Endothelial cell of umbilical vein (primary cell): ENCODE measurements at regions not wholly inside any gene's neighbourhood (a gene's known extent, or its start where the extent isn't known, plus 50 kb on each side); places are given as distances from the start of the nearest gene placed in this dataset.
"Not testable (repeated sequence)": the region's sequence is repeated elsewhere in the genome, so short reads cannot be mapped to it uniquely, and the experiment has no call there.

Experiments used
- BruUV-seq: library from RNA; stranded (reverse); fragments of 400-500 nt; replicated peaks from 2 replicates; lab custom pipeline; 2021; lab: Mats Ljungman, UMichigan
- CTCF ChIA-PET: fragments of 300-600, 350-600 bp; sonication (Branson Sonifier 250); formaldehyde crosslinking; loops from one replicate; lab custom pipeline; 2021; ENCODE audit warnings: antibody characterized with exemption, inconsistent platforms; lab: Charles Lee
- POLR2A ChIA-PET: fragments of 300-600, 350-600 bp; sonication (Branson Sonifier 250); formaldehyde crosslinking; loops from one replicate; lab custom pipeline; 2021; ENCODE audit warnings: antibody characterized with exemption, inconsistent platforms; lab: Charles Lee
- DNase-seq: peaks from one replicate; pipeline ENCODE4 v3.0.0-alpha.2; 2011; ENCODE audit warnings: low read depth, low spot score
- FAIRE-seq: peaks from 2 replicates; lab custom pipeline; 2011; peaks lifted over from hg19 to GRCh38; lab: Jason Lieb, UNC
- H2AFZ ChIP-seq: 2 replicates; pipeline ENCODE4 v1.6.0; 2012; ENCODE audit warnings: low read depth, low read length, control low read depth, inconsistent platforms
- H3K27ac ChIP-seq: 2 replicates; pipeline ENCODE4 v1.5.1; 2011; ENCODE audit warnings: low read depth, mild to moderate bottlenecking, control low read depth, low read length, moderate library complexity; ENCODE audit not compliant: insufficient read depth
- H3K27me3 ChIP-seq, 2 experiments: 2 replicates each; pipeline versions ENCODE4 v1.6.0 to v1.6.1; 2011; ENCODE audit warnings: low read length in 2 of 2, mixed read lengths in 1 of 2; ENCODE audit not compliant: control insufficient read depth in 2 of 2, insufficient read depth in 2 of 2
- H3K36me3 ChIP-seq, 2 experiments: 2 replicates in 1 of 2; 3 replicates in 1 of 2; pipeline ENCODE4 v1.5.1; 2011; ENCODE audit warnings: low read length in 2 of 2, mild to moderate bottlenecking in 1 of 2, moderate library complexity in 1 of 2; ENCODE audit not compliant: control insufficient read depth in 2 of 2, insufficient read depth in 2 of 2; ENCODE audit errors: extremely low read depth in 1 of 2
- H3K4me1 ChIP-seq: 3 replicates; pipeline ENCODE4 v1.5.1; 2011; ENCODE audit warnings: mild to moderate bottlenecking, low read length; ENCODE audit not compliant: control insufficient read depth, insufficient read depth; ENCODE audit errors: extremely low read depth
- H3K4me2 ChIP-seq: 2 replicates; pipeline ENCODE4 v1.6.1; 2011; ENCODE audit warnings: low read length, control low read depth, mixed read lengths; ENCODE audit not compliant: insufficient read depth
- H3K4me3 ChIP-seq, 3 experiments: fragments of 200-600 bp in 1 of 3; sonication (generic), shearing (Covaris generic) in 1 of 3; replicated peaks in 1 of 3; 2 replicates each; pipeline ENCODE4 v1.5.1; 2011 to 2016; ENCODE audit warnings: control low read depth in 3 of 3, low read length in 3 of 3, mild to moderate bottlenecking in 2 of 3, inconsistent platforms in 1 of 3, low read depth in 1 of 3, moderate library complexity in 1 of 3; ENCODE audit not compliant: insufficient read depth in 1 of 3
- H3K79me2 ChIP-seq: 2 replicates; pipeline ENCODE4 v1.6.0; 2012; ENCODE audit warnings: low read length, inconsistent platforms; ENCODE audit not compliant: control insufficient read depth, insufficient read depth
- H3K9ac ChIP-seq: replicated peaks from 2 replicates; pipeline ENCODE3; 2011; ENCODE audit warnings: low read length, control low read depth; ENCODE audit not compliant: insufficient read depth; ENCODE audit errors: extremely low read depth
- H3K9me1 ChIP-seq: replicated peaks from 3 replicates; pipeline ENCODE4 v1.6.0; 2011; ENCODE audit warnings: mild to moderate bottlenecking, low read length; ENCODE audit not compliant: control insufficient read depth, insufficient read depth; ENCODE audit errors: extremely low read depth
- H3K9me3 ChIP-seq: replicated peaks from 2 replicates; pipeline ENCODE4 v1.5.1; 2012; ENCODE audit warnings: low read length, inconsistent platforms; ENCODE audit not compliant: control insufficient read depth, insufficient read depth
- H4K20me1 ChIP-seq: replicated peaks from 2 replicates; pipeline ENCODE3; 2011; ENCODE audit warnings: mild to moderate bottlenecking, low read length; ENCODE audit not compliant: control insufficient read depth, insufficient read depth; ENCODE audit errors: extremely low read depth
- GATA2 ChIP-seq: IDR thresholded peaks from 2 replicates; pipeline ENCODE4 v1.7.0; 2011; ENCODE audit warnings: low read depth, mild to moderate bottlenecking, moderate library complexity, mixed read lengths, low read length; ENCODE audit not compliant: insufficient read length, insufficient read depth
- JUN ChIP-seq: IDR thresholded peaks from 2 replicates; pipeline ENCODE4 v1.6.1; 2011; ENCODE audit warnings: borderline replicate concordance, low read depth; ENCODE audit not compliant: insufficient read length, insufficient read depth
- POLR2A ChIP-seq: IDR thresholded peaks from 2 replicates; pipeline ENCODE4 v1.6.1; 2012; ENCODE audit warnings: low read depth, mild to moderate bottlenecking, control low read depth, low read length
- dilution Hi-C: fragments of 300-500 bp; cut with MboI; formaldehyde crosslinking; loops from one replicate; pipeline ENCODE4 v1.15.0; 2019; ENCODE audit warnings: low sequenced_read_pairs; ENCODE audit not compliant: extremely low pct_ligation_motif_present
- intact Hi-C: fragments of 100-400 bp; cut with micrococcal nuclease; formaldehyde crosslinking; loops from one replicate; pipeline ENCODE4 v1.10.0; 2022
- TF ChIP-seq, protein P1 (sequence below): IDR thresholded peaks from 2 replicates; pipeline ENCODE4 v1.6.1; 2011; ENCODE audit not compliant: insufficient read depth, insufficient read length

DNA sequence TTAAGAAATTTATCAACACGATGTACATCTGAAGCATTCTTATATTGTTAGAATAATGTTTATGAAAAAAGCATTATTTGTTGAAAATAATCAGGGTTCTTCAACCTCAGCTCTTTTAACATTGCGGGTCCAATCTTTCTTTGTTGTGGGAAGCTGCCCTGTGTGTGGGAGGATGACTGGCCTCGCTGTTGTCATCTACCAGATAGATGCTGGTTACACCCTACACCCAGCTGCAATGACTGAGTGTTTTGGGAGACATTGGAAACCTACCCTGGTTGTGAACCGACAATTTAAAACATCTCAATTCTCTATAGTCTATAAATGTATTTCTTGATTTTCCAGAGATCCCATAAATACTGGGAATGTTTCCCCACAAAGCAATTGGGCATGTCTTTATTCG lies 794.2 kb upstream of the CDH10 start:
- Histone ChIP-seq H2AFZ (no peak overlapping the region), H3K27me3 (no peaks in the 10 kb centered on the region), H3K79me2 (no peaks in the 10 kb centered on the region), H3K9ac (no peak overlapping the region), H3K4me2 (no peak overlapping the region), H3K27ac (no peak overlapping the region), H4K20me1 (no peaks in the 10 kb centered on the region), H3K4me1 (no peaks in the 10 kb centered on the region), H3K9me3 (peaks cover 3% of the 10 kb centered on the region), H3K4me3 (no peak overlapping the region), H3K9me1 (no peaks in the 10 kb centered on the region), H3K36me3 (no peaks in the 10 kb centered on the region)
- dilution Hi-C loops (no loop called here), intact Hi-C loops (no loop called here)
- no TSS peak for BruUV-seq
- POLR2A ChIA-PET = no interaction called here
- no peak for FAIRE-seq
- no peak for DNase-seq
- CTCF ChIA-PET = no interaction called here
- TF ChIP-seq POLR2A (no peak), JUN (no peak), GATA2 (no peak)
- TF ChIP-seq, protein P1, sequence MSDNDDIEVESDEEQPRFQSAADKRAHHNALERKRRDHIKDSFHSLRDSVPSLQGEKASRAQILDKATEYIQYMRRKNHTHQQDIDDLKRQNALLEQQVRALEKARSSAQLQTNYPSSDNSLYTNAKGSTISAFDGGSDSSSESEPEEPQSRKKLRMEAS = no peak

DNA sequence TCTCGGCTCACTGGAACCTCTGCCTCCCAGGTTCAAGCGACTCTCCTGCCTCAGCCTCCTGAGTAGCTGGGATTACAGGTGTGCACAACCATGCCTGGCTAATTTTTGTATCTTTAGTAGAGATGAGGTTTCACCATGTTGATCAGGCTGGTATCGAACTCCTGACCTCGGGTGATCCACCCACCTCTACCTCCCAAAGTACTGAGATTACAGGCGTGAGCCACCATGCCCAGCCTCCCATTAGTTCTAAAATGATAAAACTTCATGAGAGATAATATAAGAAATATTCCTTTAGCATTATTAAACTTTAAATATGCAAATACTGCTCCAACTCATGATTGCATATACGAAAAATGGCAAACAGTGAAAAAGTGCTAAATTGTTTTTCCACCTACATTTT lies 793.6 kb upstream of the CDH10 start:
- intact Hi-C loops, FAIRE-seq, H3K9me1 ChIP-seq, dilution Hi-C loops, BruUV-seq, H3K27ac ChIP-seq, H3K4me2 ChIP-seq, H2AFZ ChIP-seq, H3K36me3 ChIP-seq, H4K20me1 ChIP-seq, POLR2A ChIA-PET, H3K4me3 ChIP-seq, H3K4me1 ChIP-seq, H3K9ac ChIP-seq, H3K9me3 ChIP-seq, H3K79me2 ChIP-seq, H3K27me3 ChIP-seq, DNase-seq, CTCF ChIA-PET: not testable (repeated sequence)
